ENCODE measurements at regions not wholly inside any gene's neighbourhood (a gene's known extent, or its start where the extent isn't known, plus 50 kb on each side); places are given as distances from the start of the nearest gene placed in this dataset.

GRCh38 chrX:10971176-10971575, 140.0 kb upstream of the HCCS start:
- no peak overlapping the region for H3K4me3 ChIP-seq
- no peak for DNase-seq
- intact Hi-C loops (cut with DNase I): no loop called here
- no peaks in the 10 kb centered on the region for H3K4me1 ChIP-seq
- peaks cover 0 to 4% (median 0%) of the 10 kb centered on the region in 4 donors for H3K27me3 ChIP-seq
- H3K9me3 ChIP-seq: no peaks in the 10 kb centered on the region
- H3K36me3 ChIP-seq: no peaks in the 10 kb centered on the region
- WGBS, 2 donors: 30 to 52% methylated on average over 1 of the region's 1 CpG
- TF ChIP-seq CTCF (IDR thresholded peaks at IDR 0.05) (no peak), POLR2A (IDR thresholded peaks at IDR 0.05) (no peak)
- no peak overlapping the region for H3K27ac ChIP-seq

- Histone ChIP-seq H3K27me3 (peaks cover 0 to 4% (median 0%) of the 10 kb centered on the region in 4 donors), H3K4me1 (no peaks in the 10 kb centered on the region), H3K36me3 (no peaks in the 10 kb centered on the region), H3K9me3 (no peaks in the 10 kb centered on the region), H3K27ac (no peak overlapping the region), H3K4me3 (no peak overlapping the region)
- no peak for DNase-seq
- WGBS, 2 donors: 48 to 53% methylated on average over 1 of the region's 1 CpG
- intact Hi-C loops (cut with DNase I): no loop called here
- TF ChIP-seq POLR2A (IDR thresholded peaks at IDR 0.05) (no peak), CTCF (IDR thresholded peaks at IDR 0.05) (no peak)
These were observed 139.4 kb upstream of the HCCS start for GRCh38 chrX:10971759-10972158.

- H3K4me1 ChIP-seq: no peaks in the 10 kb centered on the region
- no peaks in the 10 kb centered on the region for H3K9me3 ChIP-seq
- peaks cover 0 to 4% (median 0%) of the 10 kb centered on the region in 4 donors for H3K27me3 ChIP-seq
- H3K27ac ChIP-seq: no peak overlapping the region
- intact Hi-C loops (cut with DNase I): no loop called here
- TF ChIP-seq POLR2A (IDR thresholded peaks at IDR 0.05) (no peak), CTCF (IDR thresholded peaks at IDR 0.05) (no peak)
- no peak for DNase-seq
- no peak overlapping the region for H3K4me3 ChIP-seq
- no peaks in the 10 kb centered on the region for H3K36me3 ChIP-seq
- 45 to 67% methylated on average over 1 to 2 of the region's 2 CpGs for WGBS, 2 donors
These were observed 138.4 kb upstream of the HCCS start for GRCh38 chrX:10972706-10973105.

- 67 to 87% methylated on average over 1 of the region's 1 CpG for WGBS, 2 donors
- Histone ChIP-seq H3K36me3 (no peaks in the 10 kb centered on the region), H3K4me1 (no peaks in the 10 kb centered on the region), H3K9me3 (no peaks in the 10 kb centered on the region), H3K27me3 (no peaks in the 10 kb centered on the region), H3K4me3 (no peak overlapping the region), H3K27ac (no peak overlapping the region)
- intact Hi-C loops (cut with DNase I): no loop called here
- no peak for DNase-seq
- no peak for TF ChIP-seq POLR2A (IDR thresholded peaks at IDR 0.05)
- no peak for TF ChIP-seq CTCF (IDR thresholded peaks at IDR 0.05)
These were observed 136.2 kb upstream of the HCCS start for GRCh38 chrX:10974920-10975319.

- H3K36me3 ChIP-seq: no peaks in the 10 kb centered on the region
- no peak overlapping the region for H3K27ac ChIP-seq
- TF ChIP-seq CTCF (IDR thresholded peaks at IDR 0.05) (no peak), POLR2A (IDR thresholded peaks at IDR 0.05) (no peak)
- H3K27me3 ChIP-seq: no peaks in the 10 kb centered on the region
- WGBS, 2 donors: 73 to 75% methylated on average over 1 of the region's 1 CpG
- no peak overlapping the region for H3K4me3 ChIP-seq
- intact Hi-C loops (cut with DNase I): no loop called here
- no peaks in the 10 kb centered on the region for H3K4me1 ChIP-seq
- DNase-seq: no peak
- H3K9me3 ChIP-seq: no peaks in the 10 kb centered on the region
These were observed 131.2 kb upstream of the HCCS start for GRCh38 chrX:10979956-10980355.

All from esophagus squamous epithelium (tissue), 5 donors.